ENCODE measurements at regions not wholly inside any gene's neighbourhood (a gene's known extent, or its start where the extent isn't known, plus 50 kb on each side); places are given as distances from the start of the nearest gene placed in this dataset.
"Not testable (repeated sequence)": the region's sequence is repeated elsewhere in the genome, so short reads cannot be mapped to it uniquely, and the experiment has no call there.

- DNase-seq (ENCODE audit: low read depth): no peak
Measured at GRCh38 chr5:109630093-109630492, 59.6 kb upstream of the MAN2A1 start.

GRCh38 chr5:109628591-109628990 is 61.1 kb upstream of the MAN2A1 start:
- DNase-seq (ENCODE audit: low read depth): no peak

- not testable (repeated sequence) for DNase-seq (ENCODE audit: low read depth)
Measured at GRCh38 chr5:109621266-109621665, 68.5 kb upstream of the MAN2A1 start.

- DNase-seq (ENCODE audit: low read depth): no peak
Measured at GRCh38 chr5:109620651-109621050, 69.1 kb upstream of the MAN2A1 start.

GRCh38 chr5:109619606-109620005 is 70.1 kb upstream of the MAN2A1 start:
- DNase-seq (ENCODE audit: low read depth): no peak

GRCh38 chr5:109619021-109619460 is 70.7 kb upstream of the MAN2A1 start:
- DNase-seq (ENCODE audit: low read depth): no peak

- DNase-seq (ENCODE audit: low read depth): no peak
Measured at GRCh38 chr5:109614981-109615380, 74.7 kb upstream of the MAN2A1 start.

GRCh38 chr5:109614301-109614700 is 75.4 kb upstream of the MAN2A1 start:
- DNase-seq (ENCODE audit: low read depth): no peak

- no peak for DNase-seq (ENCODE audit: low read depth)
Measured at GRCh38 chr5:109612278-109612905, 77.3 kb upstream of the MAN2A1 start.

- DNase-seq (ENCODE audit: low read depth): no peak
Measured at GRCh38 chr5:109611505-109611904, 78.2 kb upstream of the MAN2A1 start.

- DNase-seq (ENCODE audit: low read depth): no peak
Measured at GRCh38 chr5:109611061-109611460, 78.7 kb upstream of the MAN2A1 start.

GRCh38 chr5:109610581-109610980 is 79.1 kb upstream of the MAN2A1 start:
- no peak for DNase-seq (ENCODE audit: low read depth)

GRCh38 chr5:109605207-109605730 is 84.5 kb upstream of the MAN2A1 start:
- DNase-seq (ENCODE audit: low read depth): no peak

- no peak for DNase-seq (ENCODE audit: low read depth)
Measured at GRCh38 chr5:109604758-109605157, 85.0 kb upstream of the MAN2A1 start.

- no peak for DNase-seq (ENCODE audit: low read depth)
Measured at GRCh38 chr5:109601736-109602135, 88.0 kb upstream of the MAN2A1 start.

- DNase-seq (ENCODE audit: low read depth): no peak
Measured at GRCh38 chr5:109597893-109598292, 91.8 kb upstream of the MAN2A1 start.

- no peak for DNase-seq (ENCODE audit: low read depth)
Measured at GRCh38 chr5:109594217-109594616, 95.5 kb upstream of the MAN2A1 start.

GRCh38 chr5:109590799-109591198 is 98.9 kb upstream of the MAN2A1 start:
- no peak for DNase-seq (ENCODE audit: low read depth)

- DNase-seq (ENCODE audit: low read depth): peak; percentile 2
Measured at GRCh38 chr5:109589986-109590385, 99.7 kb upstream of the MAN2A1 start.

GRCh38 chr5:109589239-109589638 is 100.5 kb upstream of the MAN2A1 start:
- no peak for DNase-seq (ENCODE audit: low read depth)

- DNase-seq (ENCODE audit: low read depth): no peak
Measured at GRCh38 chr5:109588281-109589035, 101.3 kb upstream of the MAN2A1 start.

GRCh38 chr5:109584986-109585599 is 104.6 kb upstream of the MAN2A1 start:
- peak; percentile 2 for DNase-seq (ENCODE audit: low read depth)

GRCh38 chr5:109580225-109580624 is 109.5 kb upstream of the MAN2A1 start:
- no peak for DNase-seq (ENCODE audit: low read depth)

All from renal cortical epithelial cell (primary cell).